Stimulated activated memory B cell treated with anti-CD40 and anti-IgM and Interleukin-4, amounts not matched to agents 10 μg/mL and 1 μg/mL and 100 μg/mL, for 72 hours (primary cell): ENCODE measurements at regions not wholly inside any gene's neighbourhood (a gene's known extent, or its start where the extent isn't known, plus 50 kb on each side); places are given as distances from the start of the nearest gene placed in this dataset.

Experiments
- ATAC-seq: fragments of 150-1000 bp; cut with Tn5 transposase; 2 replicates; pipeline ENCODE4 v1.10.0; 2021
- H3K27ac Mint-ChIP-seq: one replicate; pipeline ENCODE4 v1.8.0; 2022; ENCODE audit warnings: mild to moderate bottlenecking, mixed read lengths
- H3K27me3 Mint-ChIP-seq: one replicate; pipeline ENCODE4 v1.8.0; 2022; ENCODE audit warnings: mixed read lengths
- H3K36me3 Mint-ChIP-seq: one replicate; pipeline ENCODE4 v1.8.0; 2022; ENCODE audit warnings: mixed read lengths
- H3K4me1 Mint-ChIP-seq: one replicate; pipeline ENCODE4 v1.8.0; 2022; ENCODE audit warnings: mixed read lengths
- H3K4me3 Mint-ChIP-seq: one replicate; pipeline ENCODE4 v1.8.0; 2022; ENCODE audit warnings: mild to moderate bottlenecking, moderate library complexity, mixed read lengths
- H3K9me3 Mint-ChIP-seq: one replicate; pipeline ENCODE4 v1.8.0; 2022; ENCODE audit warnings: mixed read lengths

GRCh38 chr2:52976143-52976949 lies 791.3 kb upstream of the CHAC2 start:
- Mint-ChIP-seq H3K4me3 (no peak overlapping the region), H3K9me3 (no peaks in the 10 kb centered on the region), H3K4me1 (no peaks in the 10 kb centered on the region), H3K36me3 (no peaks in the 10 kb centered on the region), H3K27ac (no peak overlapping the region), H3K27me3 (no peaks in the 10 kb centered on the region)
- no peak for ATAC-seq

DNA sequence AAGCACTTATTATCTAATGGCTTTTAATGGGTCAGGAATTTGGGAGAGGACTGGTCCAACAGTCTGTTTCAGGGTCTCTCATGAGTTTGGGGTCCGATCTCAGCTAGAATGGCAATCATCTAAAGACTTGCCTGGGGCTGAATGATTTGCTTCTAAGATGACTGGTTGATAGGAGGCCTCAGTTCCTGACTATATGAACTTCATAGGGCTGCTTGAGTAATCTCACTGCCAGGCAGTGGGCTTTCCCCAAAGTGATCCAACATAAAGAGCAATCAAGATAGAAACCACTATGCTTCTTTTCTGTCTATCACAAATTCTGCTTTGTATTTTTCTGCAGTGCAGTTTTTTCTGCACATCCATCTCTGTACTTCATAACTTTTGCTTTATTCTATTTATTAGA lies 793.5 kb upstream of the CHAC2 start:
- no peak for ATAC-seq

DNA sequence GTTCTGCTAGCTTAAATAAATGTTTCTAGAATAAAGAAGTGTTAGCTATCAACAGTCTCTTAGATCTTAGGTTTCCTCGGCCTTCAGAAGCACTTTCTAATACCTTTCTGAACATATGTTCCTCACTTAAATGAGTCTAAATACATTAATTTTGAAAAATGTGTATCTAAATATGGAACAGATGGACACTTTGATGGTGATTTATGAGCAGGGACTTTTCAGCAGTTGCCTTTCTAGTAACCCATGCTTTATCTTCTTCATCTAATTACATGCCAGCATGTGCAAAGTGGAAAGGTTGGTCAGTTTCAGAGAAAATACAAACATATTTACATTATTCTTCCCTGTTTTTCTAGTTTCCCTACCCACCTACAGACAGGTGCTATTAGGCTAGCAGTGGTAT lies 797.0 kb upstream of the CHAC2 start:
- H3K4me1 Mint-ChIP-seq = no peaks in the 10 kb centered on the region
- no peak for ATAC-seq
- H3K36me3 Mint-ChIP-seq = no peaks in the 10 kb centered on the region
- H3K4me3 Mint-ChIP-seq = no peak overlapping the region
- no peak overlapping the region for H3K27ac Mint-ChIP-seq
- H3K27me3 Mint-ChIP-seq = no peaks in the 10 kb centered on the region
- H3K9me3 Mint-ChIP-seq = no peaks in the 10 kb centered on the region

More for the DNA sequence above, 793.5 kb upstream of the CHAC2 start:
- H3K27ac Mint-ChIP-seq = no peak overlapping the region
- no peaks in the 10 kb centered on the region for H3K9me3 Mint-ChIP-seq
- H3K4me3 Mint-ChIP-seq = no peak overlapping the region
- H3K4me1 Mint-ChIP-seq = no peaks in the 10 kb centered on the region
- no peaks in the 10 kb centered on the region for H3K27me3 Mint-ChIP-seq
- H3K36me3 Mint-ChIP-seq = no peaks in the 10 kb centered on the region

- H3K9me3 Mint-ChIP-seq = no peaks in the 10 kb centered on the region
- H3K27ac Mint-ChIP-seq = no peak overlapping the region
- H3K36me3 Mint-ChIP-seq = no peaks in the 10 kb centered on the region
- H3K4me1 Mint-ChIP-seq = no peaks in the 10 kb centered on the region
- ATAC-seq = no peak
- H3K27me3 Mint-ChIP-seq = no peaks in the 10 kb centered on the region
- H3K4me3 Mint-ChIP-seq = no peak overlapping the region
Measured at GRCh38 chr2:52968043-52968442, 799.6 kb upstream of the CHAC2 start.

DNA sequence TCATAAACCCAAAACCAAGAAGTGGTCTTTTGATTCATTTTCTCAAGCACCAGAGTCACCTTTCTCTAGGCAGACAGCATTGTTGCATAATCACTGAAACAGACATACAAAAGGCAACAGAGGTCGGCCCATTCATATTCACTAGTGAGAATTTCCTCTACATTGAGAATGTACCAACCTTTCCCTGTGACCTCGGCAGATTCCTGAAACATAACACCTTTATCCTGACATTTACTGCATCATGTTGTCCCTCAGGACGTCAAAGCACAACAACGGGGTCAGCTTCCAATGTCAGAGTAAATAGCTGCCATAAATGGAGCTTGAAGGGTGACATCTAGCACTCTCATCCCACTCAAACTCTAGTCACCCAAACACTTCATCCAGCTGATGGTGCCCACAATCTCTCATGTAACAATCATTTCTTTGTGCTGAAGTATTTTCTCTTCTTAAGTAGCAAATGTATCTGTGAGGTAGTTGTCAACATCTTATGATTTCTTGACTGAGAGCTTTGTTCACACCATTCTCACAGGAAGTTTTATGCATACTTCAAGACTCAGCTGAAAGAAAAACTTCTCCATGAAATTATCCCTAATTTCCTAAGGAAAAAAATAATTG lies 802.6 kb upstream of the CHAC2 start:
- Mint-ChIP-seq H3K4me3 (no peak overlapping the region), H3K27me3 (no peaks in the 10 kb centered on the region), H3K9me3 (peaks cover 3% of the 10 kb centered on the region), H3K36me3 (no peaks in the 10 kb centered on the region), H3K27ac (no peak overlapping the region), H3K4me1 (no peaks in the 10 kb centered on the region)
- ATAC-seq = no peak

GRCh38 chr2:52961403-52961802 lies 806.2 kb upstream of the CHAC2 start:
- Mint-ChIP-seq H3K4me3 (no peak overlapping the region), H3K9me3 (peaks cover 5% of the 10 kb centered on the region), H3K27me3 (no peaks in the 10 kb centered on the region), H3K27ac (no peak overlapping the region), H3K4me1 (no peaks in the 10 kb centered on the region), H3K36me3 (no peaks in the 10 kb centered on the region)
- ATAC-seq = no peak

DNA sequence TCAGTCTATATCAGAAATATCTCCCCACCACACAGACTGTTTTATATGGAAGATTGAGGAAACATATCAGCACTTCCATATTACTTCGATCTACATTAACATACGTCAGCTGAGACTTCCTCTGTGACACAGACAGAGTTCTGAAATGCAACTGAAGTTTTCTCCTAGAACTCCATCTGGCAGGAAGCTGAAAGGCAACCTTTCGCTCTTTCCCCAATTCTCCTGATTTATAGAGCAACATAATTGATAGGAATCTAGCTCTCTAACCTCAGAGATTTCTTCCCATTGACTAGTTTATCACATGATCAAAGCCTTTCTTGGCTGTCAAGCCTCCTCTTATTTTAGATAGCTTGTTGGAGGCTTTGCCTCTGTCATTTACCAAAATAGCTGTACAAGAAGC lies 806.7 kb upstream of the CHAC2 start:
- Mint-ChIP-seq H3K9me3 (peaks cover 5% of the 10 kb centered on the region), H3K4me1 (no peaks in the 10 kb centered on the region), H3K36me3 (no peaks in the 10 kb centered on the region), H3K27me3 (no peaks in the 10 kb centered on the region), H3K4me3 (no peak overlapping the region), H3K27ac (no peak overlapping the region)
- ATAC-seq = no peak

GRCh38 chr2:52959801-52960200 lies 807.8 kb upstream of the CHAC2 start:
- no peaks in the 10 kb centered on the region for H3K4me1 Mint-ChIP-seq
- no peaks in the 10 kb centered on the region for H3K27me3 Mint-ChIP-seq
- no peak for ATAC-seq
- peaks cover 5% of the 10 kb centered on the region for H3K9me3 Mint-ChIP-seq
- no peaks in the 10 kb centered on the region for H3K36me3 Mint-ChIP-seq
- H3K4me3 Mint-ChIP-seq = no peak overlapping the region
- no peak overlapping the region for H3K27ac Mint-ChIP-seq

- no peak overlapping the region for H3K27ac Mint-ChIP-seq
- ATAC-seq = no peak
- no peaks in the 10 kb centered on the region for H3K36me3 Mint-ChIP-seq
- no peaks in the 10 kb centered on the region for H3K27me3 Mint-ChIP-seq
- peaks cover 2% of the 10 kb centered on the region for H3K9me3 Mint-ChIP-seq
- no peak overlapping the region for H3K4me3 Mint-ChIP-seq
- no peaks in the 10 kb centered on the region for H3K4me1 Mint-ChIP-seq
Measured at GRCh38 chr2:52956766-52957165, 810.8 kb upstream of the CHAC2 start.

- no peak overlapping the region for H3K4me3 Mint-ChIP-seq
- H3K27me3 Mint-ChIP-seq = no peaks in the 10 kb centered on the region
- no peak for ATAC-seq
- H3K9me3 Mint-ChIP-seq = peaks cover 2% of the 10 kb centered on the region
- H3K4me1 Mint-ChIP-seq = no peaks in the 10 kb centered on the region
- no peak overlapping the region for H3K27ac Mint-ChIP-seq
- no peaks in the 10 kb centered on the region for H3K36me3 Mint-ChIP-seq
Measured at GRCh38 chr2:52956118-52956517, 811.5 kb upstream of the CHAC2 start.

DNA sequence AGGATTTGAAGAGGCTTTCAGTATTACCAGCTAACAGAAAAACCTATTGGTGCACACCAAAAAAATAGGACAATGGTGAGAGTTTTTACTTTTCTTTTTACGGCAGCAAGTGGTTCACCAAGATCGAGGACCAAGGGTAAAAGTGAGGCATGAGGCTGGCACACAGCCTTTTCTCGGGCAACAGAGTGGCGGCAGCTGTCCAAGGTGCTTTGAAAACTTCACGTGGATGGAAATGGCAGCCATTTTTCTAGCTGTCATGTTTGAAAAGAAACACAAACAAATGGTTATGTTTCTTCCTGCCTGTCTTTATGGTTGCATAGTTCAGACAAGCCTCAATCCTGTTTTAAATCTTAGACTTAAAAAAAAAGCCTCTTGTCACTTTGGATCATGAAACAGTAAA lies 812.5 kb upstream of the CHAC2 start:
- Mint-ChIP-seq H3K9me3 (peaks cover 6% of the 10 kb centered on the region), H3K27ac (no peak overlapping the region), H3K36me3 (no peaks in the 10 kb centered on the region), H3K27me3 (no peaks in the 10 kb centered on the region), H3K4me3 (no peak overlapping the region), H3K4me1 (no peaks in the 10 kb centered on the region)
- no peak for ATAC-seq

- no peaks in the 10 kb centered on the region for H3K27me3 Mint-ChIP-seq
- no peaks in the 10 kb centered on the region for H3K4me1 Mint-ChIP-seq
- no peak overlapping the region for H3K4me3 Mint-ChIP-seq
- no peak overlapping the region for H3K27ac Mint-ChIP-seq
- no peak for ATAC-seq
- H3K36me3 Mint-ChIP-seq = no peaks in the 10 kb centered on the region
- peaks cover 6% of the 10 kb centered on the region for H3K9me3 Mint-ChIP-seq
Measured at GRCh38 chr2:52940101-52940500, 827.5 kb upstream of the CHAC2 start.

GRCh38 chr2:52939250-52939649 lies 828.4 kb upstream of the CHAC2 start:
- Mint-ChIP-seq H3K4me3 (no peak overlapping the region), H3K27me3 (no peaks in the 10 kb centered on the region), H3K4me1 (no peaks in the 10 kb centered on the region), H3K36me3 (no peaks in the 10 kb centered on the region), H3K27ac (no peak overlapping the region), H3K9me3 (peaks cover 6% of the 10 kb centered on the region)
- ATAC-seq = no peak

GRCh38 chr2:52936029-52936428 lies 831.6 kb upstream of the CHAC2 start:
- H3K4me3 Mint-ChIP-seq = no peak overlapping the region
- H3K4me1 Mint-ChIP-seq = no peaks in the 10 kb centered on the region
- no peaks in the 10 kb centered on the region for H3K27me3 Mint-ChIP-seq
- H3K27ac Mint-ChIP-seq = no peak overlapping the region
- ATAC-seq = no peak
- no peaks in the 10 kb centered on the region for H3K9me3 Mint-ChIP-seq
- H3K36me3 Mint-ChIP-seq = no peaks in the 10 kb centered on the region

- Mint-ChIP-seq H3K4me1 (no peaks in the 10 kb centered on the region), H3K27ac (no peak overlapping the region), H3K36me3 (no peaks in the 10 kb centered on the region), H3K4me3 (no peak overlapping the region), H3K27me3 (no peaks in the 10 kb centered on the region), H3K9me3 (peaks cover 6% of the 10 kb centered on the region)
- no peak for ATAC-seq
Measured at GRCh38 chr2:52934920-52935640, 832.5 kb upstream of the CHAC2 start.
